ENCODE measurements at regions not wholly inside any gene's neighbourhood (a gene's known extent, or its start where the extent isn't known, plus 50 kb on each side); places are given as distances from the start of the nearest gene placed in this dataset.

- TF ChIP-seq GATA2 (IDR thresholded peaks at IDR 0.05; ENCODE audit: low read depth, low read length) (no peak), GATA3 (IDR thresholded peaks at IDR 0.05; ENCODE audit: low read depth, low read length) (no peak)
Measured at GRCh38 chr16:60463986-60464385, 1572.3 kb downstream of the CDH8 start.

GRCh38 chr16:60459463-60459862 lies 1576.8 kb downstream of the CDH8 start:
- TF ChIP-seq GATA3 (IDR thresholded peaks at IDR 0.05; ENCODE audit: low read depth, low read length) (no peak), GATA2 (IDR thresholded peaks at IDR 0.05; ENCODE audit: low read depth, low read length) (no peak)

DNA sequence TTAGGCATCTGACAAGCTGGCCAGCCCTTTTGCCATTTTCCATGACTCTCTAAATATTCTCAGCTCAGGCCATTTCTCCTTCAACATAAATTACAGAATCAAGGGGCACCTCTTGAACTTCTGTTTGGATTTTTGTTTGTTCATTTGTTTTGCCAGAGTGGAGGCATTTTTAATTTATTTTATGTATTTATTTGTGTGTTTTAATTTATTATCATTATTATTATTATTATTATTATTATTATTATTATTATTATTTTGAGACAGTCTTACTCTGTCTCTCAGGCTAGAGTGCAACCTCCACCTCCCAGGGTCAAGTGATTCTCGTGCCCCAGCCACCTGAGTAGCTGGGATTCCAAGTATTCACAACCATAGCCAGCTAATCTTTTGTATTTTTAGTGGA lies 1578.0 kb downstream of the CDH8 start:
- TF ChIP-seq GATA2 (IDR thresholded peaks at IDR 0.05; ENCODE audit: low read depth, low read length) (no peak), GATA3 (IDR thresholded peaks at IDR 0.05; ENCODE audit: low read depth, low read length) (no peak)

GRCh38 chr16:60452646-60453045 lies 1583.6 kb downstream of the CDH8 start:
- TF ChIP-seq GATA2 (IDR thresholded peaks at IDR 0.05; ENCODE audit: low read depth, low read length) (no peak), GATA3 (IDR thresholded peaks at IDR 0.05; ENCODE audit: low read depth, low read length) (no peak)

- TF ChIP-seq GATA2 (IDR thresholded peaks at IDR 0.05; ENCODE audit: low read depth, low read length): no peak
- TF ChIP-seq GATA3 (IDR thresholded peaks at IDR 0.05; ENCODE audit: low read depth, low read length): no peak
Measured at GRCh38 chr16:60438894-60439293, 1597.3 kb downstream of the CDH8 start.

GRCh38 chr16:60432472-60432871 lies 1603.8 kb downstream of the CDH8 start:
- no peak for TF ChIP-seq GATA3 (IDR thresholded peaks at IDR 0.05; ENCODE audit: low read depth, low read length)
- TF ChIP-seq GATA2 (IDR thresholded peaks at IDR 0.05; ENCODE audit: low read depth, low read length): no peak

DNA sequence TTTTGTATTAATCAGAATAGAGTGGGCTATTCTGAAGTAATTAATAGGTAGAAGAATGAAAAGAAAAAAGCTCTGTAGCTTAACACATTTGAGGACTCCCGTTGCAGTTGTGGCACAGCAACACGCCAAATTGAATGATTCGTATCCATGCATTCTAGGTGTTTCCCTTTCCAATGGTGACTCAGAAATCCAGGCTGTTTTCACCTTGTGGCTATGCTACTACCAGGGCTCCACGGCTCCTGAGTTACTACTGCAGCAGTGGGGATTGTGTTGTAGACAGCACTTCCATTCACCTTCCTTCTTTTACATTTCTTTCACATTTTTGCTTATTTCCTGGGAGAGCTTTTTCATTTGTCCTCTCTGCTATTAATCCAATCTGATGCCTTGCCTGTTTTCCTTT lies 1616.4 kb downstream of the CDH8 start:
- no peak for TF ChIP-seq GATA2 (IDR thresholded peaks at IDR 0.05; ENCODE audit: low read depth, low read length)
- TF ChIP-seq GATA3 (IDR thresholded peaks at IDR 0.05; ENCODE audit: low read depth, low read length): no peak

- no peak for TF ChIP-seq GATA3 (IDR thresholded peaks at IDR 0.05; ENCODE audit: low read depth, low read length)
Measured at GRCh38 chr16:60414613-60415012, 1621.6 kb downstream of the CDH8 start.

GRCh38 chr16:60413969-60414368 lies 1622.3 kb downstream of the CDH8 start:
- no peak for TF ChIP-seq GATA3 (IDR thresholded peaks at IDR 0.05; ENCODE audit: low read depth, low read length)
- TF ChIP-seq GATA2 (IDR thresholded peaks at IDR 0.05; ENCODE audit: low read depth, low read length): no peak

DNA sequence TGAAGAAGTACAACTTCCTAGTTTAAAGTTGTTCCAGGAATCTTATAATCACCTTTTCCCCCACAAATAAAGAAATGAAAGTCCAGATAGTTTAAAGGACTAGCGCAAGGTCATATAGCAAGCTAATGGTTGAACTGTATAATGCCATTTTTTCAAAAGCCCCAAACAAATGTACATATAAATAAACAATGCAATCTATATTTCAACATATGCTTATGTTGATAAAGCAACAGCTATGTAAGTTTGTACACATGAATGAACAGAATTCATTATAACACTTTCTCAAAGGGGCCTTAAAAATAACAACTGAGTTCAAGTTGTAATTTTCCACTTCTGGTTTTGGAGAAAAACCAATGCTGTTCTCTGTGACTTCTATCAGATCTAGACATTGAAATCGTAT lies 1628.6 kb downstream of the CDH8 start:
- TF ChIP-seq GATA3 (IDR thresholded peaks at IDR 0.05; ENCODE audit: low read depth, low read length) (no peak), GATA2 (IDR thresholded peaks at IDR 0.05; ENCODE audit: low read depth, low read length) (no peak)

DNA sequence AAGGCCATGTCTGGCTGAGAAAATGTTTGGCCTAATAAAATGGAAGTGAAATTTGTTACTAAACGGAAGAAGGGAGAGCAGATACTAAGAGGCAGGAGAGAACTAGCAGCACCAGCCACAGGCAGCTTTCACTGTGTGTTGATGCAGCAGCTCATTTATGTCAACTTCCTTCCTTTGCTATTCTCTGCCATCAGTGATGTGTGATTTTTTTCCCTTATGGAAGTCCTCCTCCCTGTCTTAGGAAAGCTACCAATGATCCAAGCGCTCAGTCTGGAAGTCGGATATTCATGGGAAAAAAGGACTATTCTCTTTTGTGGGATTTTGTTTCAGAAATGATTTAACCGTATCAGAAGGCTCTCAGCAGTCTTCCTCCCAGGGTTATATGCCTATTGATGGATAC lies 1629.2 kb downstream of the CDH8 start:
- TF ChIP-seq GATA2 (IDR thresholded peaks at IDR 0.05; ENCODE audit: low read depth, low read length) (no peak), GATA3 (IDR thresholded peaks at IDR 0.05; ENCODE audit: low read depth, low read length) (no peak)

DNA sequence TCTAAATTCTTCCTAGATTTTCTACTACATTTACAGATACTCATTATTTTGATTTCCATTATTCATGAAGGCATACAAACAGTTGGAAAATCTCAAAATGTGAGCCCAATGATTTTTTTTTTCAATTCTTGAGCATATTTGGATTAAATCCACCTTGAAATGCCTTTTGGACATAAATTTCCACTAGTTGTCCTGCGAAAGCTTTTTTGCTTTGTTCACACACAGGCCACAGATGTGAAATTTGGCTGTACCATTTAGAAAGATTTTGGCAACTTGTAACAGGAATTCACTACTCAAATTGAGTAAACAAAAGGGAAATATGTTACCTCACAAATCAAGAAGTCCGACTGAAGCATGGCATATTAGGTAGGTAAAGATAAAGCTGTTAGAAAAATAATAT lies 1631.0 kb downstream of the CDH8 start:
- TF ChIP-seq GATA2 (IDR thresholded peaks at IDR 0.05; ENCODE audit: low read depth, low read length) (no peak), GATA3 (IDR thresholded peaks at IDR 0.05; ENCODE audit: low read depth, low read length) (no peak)

- no peak for TF ChIP-seq GATA2 (IDR thresholded peaks at IDR 0.05; ENCODE audit: low read depth, low read length)
- TF ChIP-seq GATA3 (IDR thresholded peaks at IDR 0.05; ENCODE audit: low read depth, low read length): no peak
Measured at GRCh38 chr16:60404401-60404800, 1631.8 kb downstream of the CDH8 start.

DNA sequence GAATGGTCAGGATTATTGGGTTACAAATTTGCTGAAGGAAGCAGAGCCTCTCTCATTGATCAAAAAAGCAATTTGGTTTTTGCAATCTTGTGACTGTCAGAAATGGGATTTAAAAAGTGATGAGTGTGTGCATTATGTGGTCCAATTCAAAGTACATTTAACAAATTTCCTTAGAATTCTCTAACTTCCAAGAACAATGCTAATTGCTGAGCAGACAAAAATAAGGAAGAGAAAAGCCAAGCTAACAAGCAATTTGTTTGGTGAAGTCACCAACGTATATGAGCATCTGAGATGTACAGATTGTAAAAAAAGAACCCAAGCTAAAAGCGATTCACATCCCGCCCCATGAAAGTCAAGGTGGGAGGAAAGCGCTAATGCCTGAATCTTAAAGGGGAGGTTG lies 1643.9 kb downstream of the CDH8 start:
- no peak for TF ChIP-seq GATA2 (IDR thresholded peaks at IDR 0.05; ENCODE audit: low read depth, low read length)
- TF ChIP-seq GATA3 (IDR thresholded peaks at IDR 0.05; ENCODE audit: low read depth, low read length): no peak

GRCh38 chr16:60371591-60371990 lies 1637.5 kb upstream of the GOT2 start:
- TF ChIP-seq GATA2 (IDR thresholded peaks at IDR 0.05; ENCODE audit: low read depth, low read length) (no peak), GATA3 (IDR thresholded peaks at IDR 0.05; ENCODE audit: low read depth, low read length) (no peak)

- no peak for TF ChIP-seq GATA2 (IDR thresholded peaks at IDR 0.05; ENCODE audit: low read depth, low read length)
- no peak for TF ChIP-seq GATA3 (IDR thresholded peaks at IDR 0.05; ENCODE audit: low read depth, low read length)
Measured at GRCh38 chr16:60367739-60368138, 1633.6 kb upstream of the GOT2 start.

Measured in SH-SY5Y (cell line).